Epithelial cell of proximal tubule (primary cell): ENCODE measurements at regions not wholly inside any gene's neighbourhood (a gene's known extent, or its start where the extent isn't known, plus 50 kb on each side); places are given as distances from the start of the nearest gene placed in this dataset.
"Not testable (repeated sequence)": the region's sequence is repeated elsewhere in the genome, so short reads cannot be mapped to it uniquely, and the experiment has no call there.

Source experiments
- DNase-seq: peaks from one replicate; pipeline ENCODE4 v3.0.0-alpha.2; 2011; ENCODE audit warnings: low read depth
- H3K4me3 ChIP-seq: 2 replicates; pipeline ENCODE4 v1.5.1; 2011; ENCODE audit warnings: low read depth, mild to moderate bottlenecking, low read length
- TF ChIP-seq, protein P1 (sequence below): conservative IDR thresholded peaks from 2 replicates; pipeline ENCODE4 v1.5.1; 2012; ENCODE audit warnings: low read depth, mild to moderate bottlenecking, low read length

DNA sequence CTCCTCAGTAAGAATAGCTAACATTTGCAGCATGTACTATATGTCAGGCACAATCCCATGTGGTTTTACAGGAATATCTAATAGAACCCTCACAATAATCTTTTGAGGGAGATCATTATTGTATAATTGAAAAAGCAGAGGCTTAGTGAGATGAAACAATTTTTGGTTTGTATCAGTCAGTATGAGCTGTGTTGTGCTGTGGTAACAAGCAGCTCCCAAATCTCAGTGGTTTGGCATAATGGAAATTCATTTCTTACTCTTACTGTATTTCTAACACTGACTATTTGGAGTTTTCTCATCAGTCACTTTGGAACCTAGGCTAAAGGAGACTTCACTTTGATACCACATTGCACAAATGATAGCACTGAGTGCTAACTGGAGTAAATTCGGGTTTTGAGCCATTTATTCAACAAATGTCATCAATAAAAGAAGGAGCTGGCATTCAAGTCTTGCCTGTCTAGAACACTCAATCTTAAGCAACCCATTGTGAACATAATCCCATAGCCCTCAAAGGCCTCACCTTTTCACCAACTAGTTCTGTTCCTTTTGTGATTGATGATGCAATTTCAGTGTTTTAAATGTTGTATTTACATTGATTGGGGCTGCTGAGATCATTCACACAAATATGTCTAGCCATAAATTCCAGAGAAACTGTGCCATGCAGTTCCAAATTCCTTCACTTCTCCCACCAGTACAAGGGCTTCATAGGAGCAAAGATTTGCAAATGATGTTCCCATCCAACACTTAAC, 441.0 kb downstream of the XYLT1 start:
- TF ChIP-seq, protein P1, sequence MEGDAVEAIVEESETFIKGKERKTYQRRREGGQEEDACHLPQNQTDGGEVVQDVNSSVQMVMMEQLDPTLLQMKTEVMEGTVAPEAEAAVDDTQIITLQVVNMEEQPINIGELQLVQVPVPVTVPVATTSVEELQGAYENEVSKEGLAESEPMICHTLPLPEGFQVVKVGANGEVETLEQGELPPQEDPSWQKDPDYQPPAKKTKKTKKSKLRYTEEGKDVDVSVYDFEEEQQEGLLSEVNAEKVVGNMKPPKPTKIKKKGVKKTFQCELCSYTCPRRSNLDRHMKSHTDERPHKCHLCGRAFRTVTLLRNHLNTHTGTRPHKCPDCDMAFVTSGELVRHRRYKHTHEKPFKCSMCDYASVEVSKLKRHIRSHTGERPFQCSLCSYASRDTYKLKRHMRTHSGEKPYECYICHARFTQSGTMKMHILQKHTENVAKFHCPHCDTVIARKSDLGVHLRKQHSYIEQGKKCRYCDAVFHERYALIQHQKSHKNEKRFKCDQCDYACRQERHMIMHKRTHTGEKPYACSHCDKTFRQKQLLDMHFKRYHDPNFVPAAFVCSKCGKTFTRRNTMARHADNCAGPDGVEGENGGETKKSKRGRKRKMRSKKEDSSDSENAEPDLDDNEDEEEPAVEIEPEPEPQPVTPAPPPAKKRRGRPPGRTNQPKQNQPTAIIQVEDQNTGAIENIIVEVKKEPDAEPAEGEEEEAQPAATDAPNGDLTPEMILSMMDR, result no peak
- H3K4me3 ChIP-seq, result no peak overlapping the region
- DNase-seq, result no peak

DNA sequence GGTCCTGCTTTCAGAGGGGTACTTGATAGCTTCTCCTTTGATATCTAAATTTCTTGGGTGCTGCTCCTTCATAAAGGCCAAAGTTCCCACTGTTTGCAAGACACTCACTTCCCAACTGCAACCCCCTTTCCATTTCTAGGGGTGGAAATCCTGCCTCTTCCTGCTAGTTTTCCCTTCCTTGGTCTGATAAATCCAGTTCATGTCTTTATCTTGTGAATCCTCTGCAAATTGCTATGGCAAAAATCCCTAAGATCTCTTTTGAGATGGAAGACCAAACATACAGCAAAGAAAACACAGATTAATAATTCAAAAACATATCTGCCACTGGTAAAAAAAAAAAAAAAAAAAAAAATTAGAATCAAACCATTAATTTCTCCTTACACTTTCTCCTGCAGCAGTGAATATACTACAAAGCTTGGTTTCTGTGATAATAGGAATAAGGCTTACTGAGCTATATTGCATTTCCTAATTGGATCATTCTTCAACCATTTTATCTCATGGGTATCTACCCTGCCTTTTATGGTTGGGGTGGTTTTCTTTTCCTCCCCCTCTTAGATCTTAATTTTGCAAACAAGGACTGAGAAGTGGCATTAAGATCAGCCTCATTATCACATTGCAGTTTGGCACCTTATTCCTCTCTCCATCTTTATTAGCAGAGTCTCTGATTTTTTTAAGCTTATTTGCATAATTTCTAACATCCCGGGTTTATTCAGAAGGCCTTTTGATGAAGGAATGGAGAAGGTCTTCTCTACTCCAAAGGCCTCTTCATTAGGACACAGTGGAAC, 439.1 kb downstream of the XYLT1 start:
- DNase-seq, result no peak

DNA sequence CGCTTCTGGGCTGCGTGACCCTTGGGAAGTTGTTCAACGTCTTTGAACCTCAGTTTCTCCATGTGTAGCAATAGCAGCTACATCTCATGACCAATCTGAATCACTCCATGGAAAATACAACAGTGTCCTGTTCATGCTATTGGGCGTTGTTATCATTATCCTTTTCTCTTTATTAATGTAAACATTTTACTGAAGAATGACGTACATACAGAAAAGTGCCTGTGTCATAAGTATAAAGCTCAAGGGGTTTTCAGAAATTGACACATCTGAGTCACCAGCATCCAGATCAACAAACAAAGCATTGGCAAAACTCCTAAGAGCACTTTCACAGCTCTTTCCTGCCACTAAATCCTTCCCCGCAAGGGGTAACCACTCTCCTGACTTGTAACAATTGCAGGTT, 438.4 kb downstream of the XYLT1 start:
- TF ChIP-seq, protein P1, result no peak
- no peak for DNase-seq
- H3K4me3 ChIP-seq, result no peak overlapping the region

More for the DNA sequence above, 439.1 kb downstream of the XYLT1 start:
- no peak overlapping the region for H3K4me3 ChIP-seq
- TF ChIP-seq, protein P1, result no peak

DNA sequence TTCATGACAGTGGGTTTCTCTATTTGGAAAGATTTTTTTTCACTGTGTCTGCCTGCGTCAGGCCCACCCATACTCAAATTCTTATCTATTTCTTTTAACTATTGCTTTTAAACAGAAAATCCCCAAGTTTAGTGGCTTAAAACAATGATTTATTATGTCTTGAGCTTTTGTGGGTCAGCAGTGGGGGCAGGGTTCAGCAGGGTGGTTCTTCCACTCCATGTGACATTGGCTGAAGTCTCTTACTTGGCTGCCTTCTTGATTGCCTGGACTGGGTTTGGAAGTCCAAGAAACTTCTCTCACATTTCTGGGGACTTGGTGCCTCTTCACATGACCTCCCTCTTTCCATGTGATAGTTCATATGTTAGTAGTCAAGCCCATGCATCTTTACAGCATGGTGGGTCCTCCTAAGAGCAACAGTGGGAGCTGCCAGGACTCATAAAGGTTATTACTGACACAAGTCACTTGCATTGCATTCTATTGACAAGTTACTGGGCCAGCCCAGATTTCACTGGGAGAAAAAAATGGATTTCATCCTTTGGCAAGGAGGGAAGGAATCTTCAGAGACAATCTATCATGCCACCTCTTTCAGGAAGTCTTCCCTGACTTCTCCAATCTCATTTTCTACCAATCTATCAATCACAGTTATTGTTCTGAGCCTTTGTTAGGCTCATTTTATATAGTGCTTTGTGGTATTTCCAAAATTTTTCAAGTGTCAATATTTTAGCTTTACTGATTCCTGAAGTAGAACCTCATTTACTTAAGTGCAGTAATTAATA, 436.1 kb downstream of the XYLT1 start:
- TF ChIP-seq, protein P1, result no peak

GRCh38 chr16:17037499-17037898, 433.3 kb downstream of the XYLT1 start:
- H3K4me3 ChIP-seq, result no peak overlapping the region
- TF ChIP-seq, protein P1, result no peak
- no peak for DNase-seq

More for the DNA sequence above, 436.1 kb downstream of the XYLT1 start:
- no peak overlapping the region for H3K4me3 ChIP-seq
- no peak for DNase-seq

GRCh38 chr16:17038415-17038814, 432.3 kb downstream of the XYLT1 start:
- DNase-seq, result no peak
- H3K4me3 ChIP-seq, result no peak overlapping the region
- TF ChIP-seq, protein P1, result no peak

DNA sequence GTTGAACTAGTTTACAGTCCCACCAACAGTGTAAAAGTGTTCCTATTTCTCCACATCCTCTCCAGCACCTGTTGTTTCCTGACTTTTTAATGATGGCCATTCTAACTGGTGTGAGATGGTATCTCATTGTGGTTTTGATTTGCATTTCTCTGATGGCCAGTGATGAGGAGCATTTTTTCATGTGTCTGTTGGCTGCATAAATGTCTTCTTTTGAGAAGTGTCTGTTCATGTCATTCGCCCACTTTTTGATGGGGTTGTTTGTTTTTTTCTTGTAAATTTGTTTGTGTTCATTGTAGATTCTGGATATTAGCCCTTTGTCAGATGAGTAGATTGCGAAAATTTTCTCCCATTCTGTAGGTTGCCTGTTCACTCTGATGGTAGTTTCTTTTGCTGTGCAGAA, 421.7 kb downstream of the XYLT1 start:
- not testable (repeated sequence) for DNase-seq, H3K4me3 ChIP-seq
